Neural progenitor cell (in vitro differentiated cells): ENCODE measurements at regions not wholly inside any gene's neighbourhood (a gene's known extent, or its start where the extent isn't known, plus 50 kb on each side); places are given as distances from the start of the nearest gene placed in this dataset.

Experiments
- EZH2 ChIP-seq: fragments of 200-600 bp; sonication (generic); IDR thresholded peaks from 2 replicates; pipeline ENCODE4 v1.6.1; 2017; ENCODE audit warnings: antibody characterized with exemption, mild to moderate bottlenecking, moderate library complexity
- EZH2phosphoT487 ChIP-seq: fragments of 200-600 bp; sonication (generic); IDR thresholded peaks from 2 replicates; pipeline ENCODE4 v1.6.1; 2017; ENCODE audit warnings: antibody characterized with exemption
- TF ChIP-seq, protein P1 (sequence below): fragments of 200-600 bp; sonication (generic); IDR thresholded peaks from 2 replicates; pipeline ENCODE4 v1.5.1; 2017; ENCODE audit warnings: antibody characterized with exemption, mild to moderate bottlenecking

DNA sequence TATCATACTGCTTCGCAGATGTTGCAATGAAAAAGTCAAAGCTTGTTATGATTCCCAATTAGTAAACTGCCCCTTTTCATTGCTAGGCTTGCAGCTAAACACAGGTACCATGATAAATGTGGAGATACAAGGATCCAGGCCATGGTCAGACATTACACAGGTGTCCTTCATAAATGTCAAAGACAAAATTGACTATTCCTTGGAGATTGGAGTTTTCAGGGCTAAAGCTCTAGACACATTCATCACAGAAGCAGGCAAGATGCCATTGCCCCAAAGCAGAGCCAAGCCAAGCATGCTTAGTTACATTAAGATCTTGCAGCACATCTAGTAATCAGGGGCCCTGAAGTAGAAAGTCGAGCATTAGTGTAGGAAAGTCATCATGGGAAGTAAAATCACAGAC, 111.3 kb upstream of the INTU start:
- TF ChIP-seq, protein P1, sequence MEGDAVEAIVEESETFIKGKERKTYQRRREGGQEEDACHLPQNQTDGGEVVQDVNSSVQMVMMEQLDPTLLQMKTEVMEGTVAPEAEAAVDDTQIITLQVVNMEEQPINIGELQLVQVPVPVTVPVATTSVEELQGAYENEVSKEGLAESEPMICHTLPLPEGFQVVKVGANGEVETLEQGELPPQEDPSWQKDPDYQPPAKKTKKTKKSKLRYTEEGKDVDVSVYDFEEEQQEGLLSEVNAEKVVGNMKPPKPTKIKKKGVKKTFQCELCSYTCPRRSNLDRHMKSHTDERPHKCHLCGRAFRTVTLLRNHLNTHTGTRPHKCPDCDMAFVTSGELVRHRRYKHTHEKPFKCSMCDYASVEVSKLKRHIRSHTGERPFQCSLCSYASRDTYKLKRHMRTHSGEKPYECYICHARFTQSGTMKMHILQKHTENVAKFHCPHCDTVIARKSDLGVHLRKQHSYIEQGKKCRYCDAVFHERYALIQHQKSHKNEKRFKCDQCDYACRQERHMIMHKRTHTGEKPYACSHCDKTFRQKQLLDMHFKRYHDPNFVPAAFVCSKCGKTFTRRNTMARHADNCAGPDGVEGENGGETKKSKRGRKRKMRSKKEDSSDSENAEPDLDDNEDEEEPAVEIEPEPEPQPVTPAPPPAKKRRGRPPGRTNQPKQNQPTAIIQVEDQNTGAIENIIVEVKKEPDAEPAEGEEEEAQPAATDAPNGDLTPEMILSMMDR, result no peak
- TF ChIP-seq EZH2 (no peak), EZH2phosphoT487 (no peak)
